ENCODE measurements at regions not wholly inside any gene's neighbourhood (a gene's known extent, or its start where the extent isn't known, plus 50 kb on each side); places are given as distances from the start of the nearest gene placed in this dataset.

DNA sequence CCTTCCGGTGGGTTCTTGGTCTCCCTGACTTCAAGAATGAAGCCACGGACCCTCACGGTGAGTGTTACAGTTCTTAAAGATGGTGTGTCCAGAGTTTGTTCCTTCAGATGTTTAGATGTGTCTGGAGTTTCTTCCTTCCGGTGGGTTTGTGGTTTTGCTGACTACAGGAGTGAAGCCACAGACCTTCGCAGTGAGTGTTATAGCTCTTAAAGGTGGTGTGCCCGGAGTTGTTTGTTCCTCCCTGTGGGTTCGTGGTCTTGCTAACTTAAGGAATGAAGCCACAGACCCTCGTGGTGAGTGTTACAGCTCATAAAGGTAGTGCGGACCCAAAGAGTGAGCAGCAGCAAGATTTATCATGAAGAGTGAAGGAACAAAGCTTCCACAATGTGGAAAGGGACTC is 87.1 kb upstream of the BASP1 start:
- DNase-seq: peak; percentile 2

DNA sequence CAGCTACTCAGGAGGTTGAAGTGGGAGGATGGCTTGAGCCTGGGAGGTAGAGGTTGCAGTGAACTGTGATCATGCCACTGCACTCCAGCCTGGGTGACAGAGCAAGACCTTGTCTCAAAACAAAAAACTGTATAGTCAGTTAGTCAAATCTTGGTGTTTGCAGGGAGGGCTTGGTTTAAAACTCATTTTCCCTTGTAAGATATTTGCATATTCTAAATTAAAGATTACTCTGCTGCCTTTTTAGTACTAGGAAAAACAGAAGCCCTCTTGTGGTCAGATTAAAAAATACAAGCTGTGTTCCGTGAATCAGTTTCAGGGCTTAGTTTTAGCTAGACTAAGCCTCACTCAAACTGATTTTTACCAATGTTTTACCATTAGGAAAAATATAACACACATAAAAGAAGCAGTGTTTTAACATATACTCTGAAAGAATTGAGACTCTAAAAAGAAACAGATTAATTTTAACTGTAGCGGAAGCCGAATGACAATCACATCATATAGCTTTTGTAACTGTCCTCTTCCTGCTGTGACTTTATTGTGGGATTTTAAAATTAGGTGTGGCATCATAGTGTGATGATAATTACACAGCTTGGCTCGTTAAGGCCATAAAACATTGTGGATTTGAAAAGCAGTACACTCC is 84.9 kb upstream of the BASP1 start:
- DNase-seq: no peak

DNA sequence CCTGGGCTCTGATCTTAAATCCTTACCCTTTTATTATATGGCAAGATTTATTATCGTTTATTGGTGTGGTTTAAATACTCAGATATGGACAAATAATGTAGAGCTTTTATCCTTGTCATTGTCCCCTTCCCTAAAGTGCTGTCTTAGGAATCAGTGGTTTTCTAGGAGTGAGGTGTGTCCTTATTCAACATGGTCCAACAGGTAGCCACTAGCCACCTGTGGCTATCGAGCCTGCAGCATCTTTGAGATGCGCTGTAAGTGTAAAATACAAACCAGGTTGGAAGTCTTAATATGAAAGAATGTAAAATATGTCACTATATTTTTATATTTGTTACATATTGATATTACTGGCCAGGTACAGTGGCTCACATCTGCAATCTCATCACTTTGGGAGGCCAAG is 82.4 kb upstream of the BASP1 start:
- DNase-seq: no peak

DNA sequence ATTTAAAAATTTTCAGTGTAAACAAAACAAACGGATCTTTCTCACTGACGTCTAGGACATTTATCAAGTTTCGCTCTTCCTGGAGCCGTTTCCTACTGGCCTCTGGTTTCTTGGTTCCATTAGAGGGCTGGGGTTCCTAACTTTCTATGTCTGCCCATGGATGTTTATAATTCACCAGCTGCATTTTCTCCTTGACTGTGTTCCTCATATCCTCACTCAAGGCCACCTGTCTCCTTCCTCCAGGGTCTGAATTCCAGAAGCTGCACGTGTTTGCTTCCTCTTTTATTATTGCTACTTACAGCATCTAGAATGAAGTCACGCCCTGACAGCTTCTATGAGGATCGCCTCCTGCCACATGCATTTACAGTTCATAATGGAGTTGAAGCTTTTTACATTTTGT is 74.1 kb upstream of the BASP1 start:
- no peak for DNase-seq

DNA sequence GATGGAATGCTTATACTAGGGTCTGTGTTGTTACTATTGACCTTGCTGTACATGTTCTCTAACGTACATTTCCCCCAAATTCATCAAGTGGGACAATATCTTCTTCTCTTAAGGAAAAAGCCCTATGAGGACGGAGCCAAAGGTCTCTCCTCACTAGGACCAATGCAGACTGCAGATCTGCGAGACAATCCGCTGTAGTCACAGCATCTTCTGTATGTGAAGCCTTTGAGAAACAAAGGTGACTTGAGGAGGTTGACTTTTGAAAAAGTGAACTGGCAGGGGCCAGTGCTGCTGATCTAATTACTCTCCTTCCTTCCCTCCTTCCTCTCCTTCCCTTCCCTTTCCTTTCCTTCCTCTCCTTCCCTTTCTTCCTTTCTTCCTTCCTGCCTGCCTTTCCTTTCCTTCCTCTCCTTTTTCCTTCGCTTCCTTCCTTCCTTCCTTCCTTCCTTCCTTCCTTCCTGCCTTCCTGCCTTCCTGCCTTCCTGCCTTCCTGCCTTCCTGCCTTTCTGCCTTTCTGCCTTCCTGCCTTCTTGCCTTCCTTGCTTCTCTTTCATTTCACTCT is 71.1 kb upstream of the BASP1 start:
- no peak for DNase-seq

DNA sequence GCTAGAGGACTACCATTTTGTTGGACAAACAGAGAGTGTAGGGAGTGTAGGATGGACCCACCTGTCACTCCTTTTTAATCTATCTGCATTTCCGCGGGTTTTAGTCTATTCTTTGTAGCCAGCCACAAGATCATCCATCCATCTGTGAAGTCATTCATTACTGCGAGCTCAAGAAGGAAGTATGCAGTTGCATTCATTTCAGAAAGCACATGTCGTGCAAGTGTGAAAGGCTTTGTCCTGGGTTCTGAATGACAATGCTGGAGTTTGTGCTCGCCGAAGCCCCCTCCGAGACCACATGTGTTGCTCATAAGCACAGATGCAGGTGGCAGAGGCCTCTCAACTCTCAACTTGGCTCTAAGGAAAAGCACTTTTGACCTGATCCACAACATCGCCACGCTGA is 70.3 kb upstream of the BASP1 start:
- no peak for DNase-seq

DNA sequence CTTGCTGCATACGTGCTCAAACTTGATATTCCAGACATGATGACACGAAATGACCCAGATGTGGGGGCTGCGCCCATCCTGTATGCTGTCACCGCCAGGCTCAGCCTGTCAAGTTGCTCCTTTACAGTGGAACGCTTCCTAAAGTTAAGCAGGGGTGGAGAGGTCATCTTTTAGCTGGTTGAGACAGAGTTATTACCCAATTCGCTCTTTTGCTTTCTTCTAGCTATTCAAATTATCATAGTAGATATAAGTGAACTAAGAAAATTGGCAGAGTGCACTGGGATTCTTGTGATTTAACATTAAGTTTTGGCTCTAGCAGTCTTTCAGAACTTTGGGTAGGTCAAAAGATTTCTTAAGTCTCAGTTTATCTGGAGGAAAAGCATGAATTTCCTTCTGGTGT is 69.8 kb upstream of the BASP1 start:
- DNase-seq: no peak

DNA sequence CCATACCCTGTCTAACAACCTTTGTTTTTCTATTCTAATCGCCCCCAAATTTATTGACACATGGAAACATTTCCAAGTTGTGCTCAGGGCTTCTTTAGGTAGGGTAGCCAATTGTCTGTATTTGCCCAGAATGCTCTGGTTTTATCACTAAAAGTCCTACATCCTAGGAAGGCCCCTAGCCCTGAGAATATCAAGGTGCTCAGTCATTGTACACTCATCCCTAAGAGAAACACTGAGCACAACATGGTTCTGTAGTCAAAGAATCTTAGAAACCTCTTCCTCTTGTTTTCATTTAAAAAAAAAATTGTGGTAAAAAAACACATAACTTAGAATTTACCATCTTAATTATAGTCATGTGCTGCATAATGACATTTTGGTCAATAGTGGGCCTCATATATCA is 69.0 kb upstream of the BASP1 start:
- DNase-seq: no peak

DNA sequence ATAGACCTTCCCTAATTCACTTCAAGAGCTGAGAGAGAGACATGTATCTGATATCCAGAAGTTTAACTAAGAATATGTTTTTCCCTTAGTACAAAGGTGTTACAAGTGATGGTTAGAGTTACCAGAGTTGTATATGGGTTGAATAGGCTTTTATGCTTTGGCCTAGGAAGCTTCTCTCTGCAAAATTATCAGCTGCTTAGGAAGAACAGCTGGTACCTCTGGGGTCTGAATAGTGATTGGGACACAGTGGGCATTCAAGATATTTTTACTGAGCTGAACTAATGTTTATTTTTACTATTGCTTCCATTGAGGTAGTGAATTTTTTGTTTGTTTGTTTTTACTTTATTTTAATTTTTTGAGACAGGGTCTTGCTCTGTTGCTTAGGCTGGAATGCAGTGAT is 67.6 kb upstream of the BASP1 start:
- DNase-seq: no peak

DNA sequence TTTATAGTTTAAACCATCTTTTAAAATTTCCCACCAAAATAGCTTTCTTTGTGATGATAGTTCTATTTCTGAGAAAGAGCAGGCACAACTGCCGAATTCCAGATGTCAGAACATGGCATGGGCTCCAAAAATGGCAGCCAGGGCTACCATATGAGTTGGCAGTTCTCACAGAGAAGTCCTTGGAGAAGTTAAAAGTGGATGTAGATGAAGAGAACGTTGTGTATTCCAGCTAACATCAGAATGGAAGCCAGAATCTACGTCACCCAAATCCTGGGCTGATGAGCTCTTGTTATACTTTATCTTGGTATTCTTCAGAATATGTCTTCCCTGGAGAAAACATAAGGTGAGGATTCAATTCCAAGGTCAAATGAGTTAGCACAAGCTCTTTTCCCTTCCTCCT is 66.9 kb upstream of the BASP1 start:
- DNase-seq: no peak

DNA sequence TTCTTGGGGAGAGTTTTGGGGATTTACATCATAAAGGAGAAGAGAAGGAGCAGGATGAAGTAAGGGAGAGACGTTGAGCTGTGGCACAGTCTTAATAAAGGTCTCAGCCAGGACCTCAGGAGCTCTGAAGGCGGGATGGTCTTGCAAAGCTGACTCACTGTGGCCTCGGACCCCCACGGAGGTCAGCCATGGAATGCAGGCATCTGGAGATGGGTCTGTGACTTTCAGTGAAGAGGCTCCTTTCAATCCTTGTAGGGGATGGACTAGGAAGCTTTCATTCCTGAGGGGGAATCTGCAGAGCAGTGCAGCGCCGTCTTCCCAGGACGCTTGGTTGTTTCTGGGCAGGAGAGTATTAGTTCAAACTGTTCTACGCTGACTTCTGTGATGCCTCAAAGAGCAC is 65.7 kb upstream of the BASP1 start:
- no peak for DNase-seq

DNA sequence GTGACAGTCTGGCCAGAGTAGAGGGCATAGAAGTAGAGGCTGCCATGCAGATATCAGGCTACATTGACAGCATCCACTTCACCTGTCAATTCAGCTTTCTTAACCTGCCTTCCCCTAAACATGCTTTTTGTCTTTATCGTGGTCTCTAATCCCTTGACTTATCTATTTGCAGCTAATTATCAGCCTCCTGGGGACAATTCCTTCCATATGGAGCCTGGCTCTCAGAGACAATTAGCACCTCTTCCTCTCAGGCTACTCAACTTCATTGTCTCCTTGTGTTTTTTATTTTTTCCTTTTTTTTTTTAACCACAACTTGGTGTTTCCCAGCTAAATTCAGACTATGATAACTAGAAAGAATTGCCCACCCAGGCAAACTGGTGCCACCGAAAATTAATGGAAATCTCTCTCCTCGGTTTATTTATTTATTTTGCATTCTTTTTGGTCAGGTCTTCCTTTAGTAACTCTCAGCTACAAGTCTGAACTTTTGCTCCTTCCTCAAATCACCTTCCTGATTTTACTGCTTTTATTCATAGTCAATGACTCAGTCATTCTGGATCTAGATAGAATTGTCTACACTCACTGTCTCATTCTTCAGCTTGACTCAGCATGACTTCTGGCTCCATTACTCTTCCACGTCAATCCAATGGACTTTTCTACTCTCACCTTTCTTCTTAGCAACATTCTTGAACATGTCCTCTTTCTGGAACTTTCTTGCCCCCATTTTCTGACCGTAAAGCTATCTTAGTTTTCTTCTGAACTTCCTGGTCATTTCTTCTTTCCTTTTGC is 63.0 kb upstream of the BASP1 start:
- DNase-seq: no peak

DNA sequence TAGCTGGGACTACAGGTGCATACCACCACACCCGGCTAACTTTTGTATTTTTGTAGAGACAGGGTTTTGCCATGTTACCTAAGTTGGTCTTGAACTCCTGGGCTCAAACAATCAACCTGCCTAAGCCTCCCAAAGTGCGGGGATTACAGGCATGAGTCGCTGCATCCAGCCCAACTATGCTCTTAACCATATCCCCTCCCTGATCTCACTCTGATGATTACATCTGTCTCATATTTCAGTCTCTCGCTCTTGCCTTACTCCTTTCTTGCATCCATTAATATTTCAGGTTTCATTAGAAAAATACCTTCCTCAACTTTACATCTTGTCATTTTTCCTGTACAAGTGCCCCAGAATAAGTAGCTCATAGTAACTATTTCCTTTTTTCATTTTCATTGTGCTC is 61.0 kb upstream of the BASP1 start:
- DNase-seq: no peak

DNA sequence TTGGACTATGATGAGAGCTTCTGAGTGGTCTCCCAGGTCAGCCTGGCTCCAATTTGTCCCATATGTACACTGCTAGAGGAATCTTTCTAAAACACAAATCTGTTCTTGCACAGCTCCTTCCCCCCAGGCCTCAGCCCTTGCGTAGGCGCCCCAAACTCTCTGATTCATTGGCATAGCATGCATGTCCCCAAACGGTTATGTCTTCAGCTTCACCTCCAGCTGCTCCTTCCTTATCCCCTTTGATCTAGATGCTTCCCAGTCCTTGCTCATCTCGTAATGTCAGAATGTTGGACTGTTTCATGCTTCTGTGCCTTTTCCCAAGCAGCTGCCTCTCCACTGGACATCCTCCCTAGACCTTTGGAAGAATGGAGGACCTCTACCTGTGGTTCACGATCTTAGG is 60.1 kb upstream of the BASP1 start:
- DNase-seq: no peak

DNA sequence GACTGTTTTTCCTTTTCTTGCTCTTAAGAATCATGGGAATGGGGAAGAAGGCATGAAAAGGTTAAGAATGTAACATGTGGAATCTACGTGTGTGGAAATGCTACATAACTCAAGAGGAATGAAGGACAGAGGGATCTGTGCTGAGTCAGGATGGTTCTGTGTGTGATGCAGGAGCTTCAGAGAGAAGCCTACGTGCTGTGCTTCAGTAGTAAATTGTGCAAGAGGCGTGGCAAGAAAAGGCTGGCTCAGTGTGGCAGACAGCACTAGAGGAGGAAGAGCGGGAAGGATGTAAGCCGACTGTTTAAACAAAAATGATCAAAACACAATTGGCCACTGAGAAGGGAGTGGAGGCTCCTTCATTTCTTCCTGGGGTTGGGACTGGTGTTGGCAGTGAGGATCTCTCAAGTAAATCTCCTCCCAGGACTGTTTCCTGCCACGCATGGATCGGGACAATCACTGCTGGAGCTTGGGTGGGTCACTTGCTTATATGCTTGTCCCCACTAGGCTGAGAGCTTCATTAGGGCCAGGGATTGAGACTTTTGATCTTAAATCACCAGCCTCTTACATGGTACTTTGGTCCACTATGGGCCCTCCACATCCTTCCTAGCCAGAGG is 59.4 kb upstream of the BASP1 start:
- no peak for DNase-seq

DNA sequence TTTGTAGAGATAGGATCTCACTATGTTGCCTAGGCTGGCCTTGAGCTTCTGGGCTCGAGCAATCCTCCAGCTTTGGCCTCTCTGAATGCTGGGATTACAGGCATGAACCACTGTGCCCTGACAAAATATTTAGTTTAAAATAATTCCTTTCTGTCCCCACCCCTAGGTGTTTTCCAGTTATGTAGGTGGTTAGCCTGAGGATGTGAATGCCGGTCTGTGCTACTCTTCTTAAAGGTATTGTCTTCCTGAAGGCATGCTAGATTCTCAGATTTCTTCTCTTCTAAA is 56.7 kb upstream of the BASP1 start:
- DNase-seq: no peak

DNA sequence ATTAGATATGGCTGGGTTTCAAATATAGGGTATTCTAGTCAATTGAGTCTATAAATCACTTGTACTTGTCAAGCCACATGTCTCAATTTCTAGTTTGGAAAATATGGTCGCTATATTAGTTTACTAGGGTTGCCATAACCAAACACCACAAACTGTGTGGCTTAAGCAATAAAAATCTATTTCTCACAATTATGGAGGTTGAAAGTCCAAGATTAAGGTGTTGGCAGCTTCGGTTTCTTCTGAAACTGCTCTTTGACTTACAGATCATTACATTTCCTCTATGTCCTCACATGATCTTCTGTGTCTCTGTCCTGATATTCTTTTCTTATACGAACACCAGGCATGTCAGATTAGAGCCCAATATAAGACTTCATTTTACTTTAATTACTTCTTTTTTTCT is 55.8 kb upstream of the BASP1 start:
- DNase-seq: no peak

DNA sequence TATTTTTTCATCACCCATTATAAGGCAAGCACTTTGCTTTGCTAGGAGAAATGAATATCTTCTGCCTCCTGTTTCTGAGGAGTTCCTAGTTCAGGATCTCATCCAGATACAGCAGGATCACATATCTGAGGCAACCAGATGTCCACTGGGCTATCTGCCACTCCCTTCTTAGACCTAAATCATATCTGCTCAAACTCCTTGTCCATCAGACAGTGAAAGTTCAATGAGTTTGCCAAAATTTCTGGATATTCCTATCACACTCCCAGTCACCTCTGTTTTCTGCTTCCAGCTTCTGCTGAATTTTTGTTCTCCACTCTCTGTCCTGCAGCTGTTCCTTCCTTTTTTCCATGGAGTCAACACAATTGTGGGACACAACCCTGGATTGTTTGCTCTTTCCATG is 54.2 kb upstream of the BASP1 start:
- DNase-seq: no peak

DNA sequence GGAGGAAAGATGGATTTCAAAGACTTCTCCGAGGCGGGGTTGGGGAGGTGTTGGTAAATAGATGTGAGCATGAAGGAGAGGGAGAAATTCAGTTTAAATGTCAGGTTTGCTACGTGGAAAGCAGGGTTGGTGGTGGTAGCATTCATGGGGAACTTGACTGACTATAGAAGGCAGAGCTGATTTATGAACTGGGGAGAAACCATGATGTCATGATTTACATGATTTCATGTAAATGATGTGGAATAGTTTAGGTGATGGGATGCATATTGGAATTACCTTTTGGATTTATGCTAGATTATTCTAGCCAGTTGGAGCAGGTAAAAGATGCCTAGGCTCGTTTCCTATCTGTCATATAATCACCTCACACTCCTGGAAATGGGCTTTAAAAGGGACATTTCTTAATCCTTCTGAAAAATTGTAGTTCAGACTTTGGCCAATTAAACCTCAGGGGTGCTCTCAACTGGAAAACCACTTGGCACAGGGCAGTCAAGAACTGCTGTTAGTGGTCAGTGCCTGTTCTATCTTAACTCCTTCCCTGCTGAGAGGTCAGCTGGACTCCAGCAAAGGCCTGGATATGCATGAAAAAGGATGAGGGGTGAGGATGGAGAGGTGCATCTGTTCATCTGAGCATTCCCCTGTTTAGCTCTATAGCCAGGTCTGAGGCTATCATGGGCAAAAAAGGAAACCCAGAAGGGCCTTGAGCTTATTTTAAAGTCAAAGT is 50.1 kb upstream of the BASP1 start:
- DNase-seq: no peak
